Mucosa of rectum (tissue), 2 donors: ENCODE measurements at regions not wholly inside any gene's neighbourhood (a gene's known extent, or its start where the extent isn't known, plus 50 kb on each side); places are given as distances from the start of the nearest gene placed in this dataset.

ENCODE experiments used
- H3K27ac ChIP-seq, 2 donors: one replicate each; pipeline ENCODE4 v1.7.0; 2013; ENCODE audit warnings: inconsistent platforms in 2 of 2, low read depth in 2 of 2, low read length in 2 of 2
- H3K27me3 ChIP-seq, 2 donors: one replicate each; pipeline ENCODE4 v1.7.0; 2013; ENCODE audit warnings: low read length in 2 of 2; ENCODE audit not compliant: control insufficient read depth in 2 of 2, insufficient read depth in 2 of 2
- H3K36me3 ChIP-seq, 2 donors: one replicate each; pipeline ENCODE4 v1.7.0; 2013; ENCODE audit warnings: low read length in 2 of 2; ENCODE audit not compliant: control insufficient read depth in 2 of 2, insufficient read depth in 2 of 2
- H3K4me1 ChIP-seq, 2 donors: one replicate each; pipeline ENCODE4 v1.7.0; 2013; ENCODE audit warnings: low read length in 2 of 2, mild to moderate bottlenecking in 1 of 2; ENCODE audit not compliant: control insufficient read depth in 2 of 2, insufficient read depth in 2 of 2
- H3K4me3 ChIP-seq, 2 donors: one replicate each; pipeline ENCODE4 v1.7.0; 2013; ENCODE audit warnings: low read length in 2 of 2
- H3K9ac ChIP-seq, 2 donors: one replicate each; pipeline ENCODE4 v1.7.0; 2013; ENCODE audit warnings: low read length in 2 of 2, low read depth in 1 of 2, mild to moderate bottlenecking in 1 of 2
- H3K9me3 ChIP-seq, 2 donors: one replicate each; pipeline ENCODE4 v1.7.0; 2013; ENCODE audit warnings: low read length in 2 of 2; ENCODE audit not compliant: control insufficient read depth in 2 of 2
- donor health status: healthy.
- donor health status: Normal muscosa, but diverticular disease.

GRCh38 chr6:119643876-119644275 lies 294.3 kb upstream of the MAN1A1 start:
- Histone ChIP-seq H3K4me1 (no peaks in the 10 kb centered on the region), H3K4me3 (no peak overlapping the region), H3K27me3 (no peaks in the 10 kb centered on the region), H3K9me3 (no peaks in the 10 kb centered on the region), H3K27ac (no peak overlapping the region), H3K9ac (no peak overlapping the region), H3K36me3 (no peaks in the 10 kb centered on the region)

GRCh38 chr6:119637768-119638167 lies 288.2 kb upstream of the MAN1A1 start:
- H3K4me1 ChIP-seq: no peaks in the 10 kb centered on the region
- H3K9ac ChIP-seq: no peak overlapping the region
- H3K36me3 ChIP-seq: no peaks in the 10 kb centered on the region
- H3K4me3 ChIP-seq: no peak overlapping the region
- H3K9me3 ChIP-seq: no peaks in the 10 kb centered on the region
- H3K27me3 ChIP-seq: no peaks in the 10 kb centered on the region
- H3K27ac ChIP-seq: no peak overlapping the region

- Histone ChIP-seq H3K9me3 (no peaks in the 10 kb centered on the region), H3K4me1 (no peaks in the 10 kb centered on the region), H3K36me3 (no peaks in the 10 kb centered on the region), H3K4me3 (no peak overlapping the region), H3K9ac (no peak overlapping the region), H3K27me3 (no peaks in the 10 kb centered on the region), H3K27ac (no peak overlapping the region)
Measured at GRCh38 chr6:119636060-119636459, 286.5 kb upstream of the MAN1A1 start.

- Histone ChIP-seq H3K4me3 (no peak overlapping the region), H3K9ac (no peak overlapping the region), H3K27ac (no peak overlapping the region), H3K27me3 (no peaks in the 10 kb centered on the region), H3K4me1 (no peaks in the 10 kb centered on the region), H3K36me3 (no peaks in the 10 kb centered on the region), H3K9me3 (no peaks in the 10 kb centered on the region)
Measured at GRCh38 chr6:119633461-119633860, 283.9 kb upstream of the MAN1A1 start.

GRCh38 chr6:119630561-119631192 lies 281.1 kb upstream of the MAN1A1 start:
- Histone ChIP-seq H3K4me1 (no peaks in the 10 kb centered on the region), H3K9ac (no peak overlapping the region), H3K27me3 (no peaks in the 10 kb centered on the region), H3K4me3 (no peak overlapping the region), H3K9me3 (no peaks in the 10 kb centered on the region), H3K36me3 (no peaks in the 10 kb centered on the region), H3K27ac (no peak overlapping the region)

GRCh38 chr6:119628691-119629594 lies 279.4 kb upstream of the MAN1A1 start:
- H3K36me3 ChIP-seq: no peaks in the 10 kb centered on the region
- no peaks in the 10 kb centered on the region for H3K27me3 ChIP-seq
- no peaks in the 10 kb centered on the region for H3K9me3 ChIP-seq
- no peak overlapping the region for H3K27ac ChIP-seq
- H3K9ac ChIP-seq: no peak overlapping the region
- H3K4me3 ChIP-seq: no peak overlapping the region
- no peaks in the 10 kb centered on the region for H3K4me1 ChIP-seq

GRCh38 chr6:119627908-119628669 lies 278.5 kb upstream of the MAN1A1 start:
- Histone ChIP-seq H3K9me3 (no peaks in the 10 kb centered on the region), H3K27me3 (no peaks in the 10 kb centered on the region), H3K9ac (no peak overlapping the region), H3K27ac (no peak overlapping the region), H3K4me1 (no peaks in the 10 kb centered on the region), H3K4me3 (no peak overlapping the region), H3K36me3 (no peaks in the 10 kb centered on the region)

GRCh38 chr6:119626884-119627619 lies 277.5 kb upstream of the MAN1A1 start:
- Histone ChIP-seq H3K9me3 (no peaks in the 10 kb centered on the region), H3K4me3 (no peak overlapping the region), H3K36me3 (no peaks in the 10 kb centered on the region), H3K27ac (no peak overlapping the region), H3K9ac (no peak overlapping the region), H3K27me3 (no peaks in the 10 kb centered on the region), H3K4me1 (no peaks in the 10 kb centered on the region)

- H3K4me1 ChIP-seq: no peaks in the 10 kb centered on the region
Measured at GRCh38 chr6:119620846-119621555, 271.4 kb upstream of the MAN1A1 start.

More at GRCh38 chr6:119620846-119621555, 271.4 kb upstream of the MAN1A1 start:
- H3K27ac ChIP-seq: no peak overlapping the region
- H3K9ac ChIP-seq: no peak overlapping the region
- H3K4me3 ChIP-seq: no peak overlapping the region
- H3K27me3 ChIP-seq: no peaks in the 10 kb centered on the region
- H3K9me3 ChIP-seq: no peaks in the 10 kb centered on the region
- H3K36me3 ChIP-seq: no peaks in the 10 kb centered on the region
